ENCODE measurements at regions not wholly inside any gene's neighbourhood (a gene's known extent, or its start where the extent isn't known, plus 50 kb on each side); places are given as distances from the start of the nearest gene placed in this dataset.

DNA sequence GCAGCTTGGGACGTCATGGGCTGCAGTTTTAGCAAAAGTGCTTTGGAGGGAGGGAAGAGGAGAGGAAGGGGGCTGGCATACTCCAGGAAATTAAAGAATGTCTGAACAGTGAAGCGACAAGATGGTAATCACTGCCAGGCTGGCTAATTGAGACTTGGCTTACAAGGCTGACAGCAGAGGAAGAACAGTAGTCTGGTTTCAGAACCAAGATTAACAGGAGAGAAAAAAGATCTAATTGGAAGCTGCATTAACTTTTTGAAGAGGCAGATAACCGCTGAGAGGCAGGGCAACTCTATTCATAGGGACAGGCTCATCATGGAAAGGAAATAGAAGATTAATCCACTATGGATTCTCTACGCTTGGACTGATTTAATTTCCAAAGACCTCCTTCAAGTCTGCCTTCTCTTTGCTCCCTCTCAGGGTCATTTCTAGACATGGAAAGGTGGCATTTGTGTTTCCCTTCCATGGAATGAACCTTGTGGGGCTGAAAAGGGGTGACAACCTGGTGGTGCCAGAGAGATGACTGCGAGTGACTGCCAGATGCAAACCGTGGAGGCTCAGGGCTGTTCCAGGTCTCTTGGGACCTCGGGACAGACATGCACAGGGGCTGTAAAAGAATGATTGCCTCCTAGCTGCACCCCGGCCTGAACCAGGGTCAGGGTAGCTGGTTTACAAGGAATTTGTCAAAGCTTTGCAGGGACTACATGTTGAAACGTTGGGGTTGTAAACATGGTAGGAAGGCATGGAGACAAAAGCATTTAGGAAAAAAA lies 210.2 kb upstream of the NPY start:
- TF ChIP-seq CTCF (IDR thresholded peaks at IDR 0.05; ENCODE audit: low read depth, low read length) (no peak), EZH2phosphoT487 (IDR thresholded peaks at IDR 0.05; ENCODE audit: low read depth) (no peak)
